IMR-90 (cell line): ENCODE measurements at regions not wholly inside any gene's neighbourhood (a gene's known extent, or its start where the extent isn't known, plus 50 kb on each side); places are given as distances from the start of the nearest gene placed in this dataset.

Experiments used
- ATAC-seq: fragments of 200-7000 bp; cut with Tn5 transposase; 2 replicates; pipeline ENCODE4 v1.9.1; 2020; ENCODE audit warnings: low read depth, mild to moderate bottlenecking, moderate library complexity
- BruUV-seq: library from RNA; stranded (reverse); fragments of 400-500 nt; replicated peaks from 2 replicates; lab custom pipeline; 2021; lab: Mats Ljungman, UMichigan
- CTCF ChIA-PET: fragments of 300-600 bp; formaldehyde crosslinking; extraction: SDS; loops from one replicate; lab custom pipeline; 2021; ENCODE audit warnings: antibody characterized with exemption; lab: Yijun Ruan, JAX
- POLR2A ChIA-PET: fragments of 300-600 bp; sonication (Branson Sonifier 250); formaldehyde crosslinking; loops from one replicate; lab custom pipeline; 2022; ENCODE audit warnings: antibody characterized with exemption; ENCODE audit not compliant: unreplicated experiment; lab: Charles Lee
- DNase-seq: peaks from one replicate; pipeline ENCODE4 v3.0.0; 2013
- H2AFZ ChIP-seq: replicated peaks from 2 replicates; pipeline ENCODE3; 2013; ENCODE audit warnings: low read length, mild to moderate bottlenecking; ENCODE audit not compliant: poor library complexity
- H2AK5ac ChIP-seq: 2 replicates; pipeline ENCODE4 v1.6.1; 2013; ENCODE audit warnings: low read depth, low read length, inconsistent platforms
- H2AK9ac ChIP-seq: replicated peaks from 2 replicates; pipeline ENCODE3; 2013; ENCODE audit warnings: mild to moderate bottlenecking, low read depth, low read length, moderate library complexity; ENCODE audit not compliant: poor library complexity
- H2BK120ac ChIP-seq: 2 replicates; pipeline ENCODE4 v1.6.1; 2013; ENCODE audit warnings: low read depth, low read length, inconsistent platforms
- H2BK15ac ChIP-seq: 3 replicates; pipeline ENCODE4 v1.6.1; 2013; ENCODE audit warnings: low read depth, low read length, inconsistent platforms
- H2BK20ac ChIP-seq: 2 replicates; pipeline ENCODE4 v1.6.1; 2013; ENCODE audit warnings: low read depth, mild to moderate bottlenecking, inconsistent platforms, low read length, moderate library complexity
- H2BK5ac ChIP-seq: 2 replicates; pipeline ENCODE4 v1.6.1; 2013; ENCODE audit warnings: mild to moderate bottlenecking, low read depth, low read length, inconsistent platforms; ENCODE audit not compliant: poor library complexity, severe bottlenecking
- H3K14ac ChIP-seq: replicated peaks from 2 replicates; pipeline ENCODE4 v1.6.1; 2013; ENCODE audit warnings: low read depth, low read length, inconsistent platforms
- H3K18ac ChIP-seq: 2 replicates; pipeline ENCODE4 v1.6.1; 2013; ENCODE audit warnings: low read depth, low read length, control low read depth
- H3K23ac ChIP-seq: 2 replicates; pipeline ENCODE4 v1.6.1; 2013; ENCODE audit warnings: low read depth, low read length, inconsistent platforms
- H3K27ac ChIP-seq: 2 replicates; pipeline ENCODE4 v1.5.1; 2013; ENCODE audit warnings: mild to moderate bottlenecking, control low read depth, low read length; ENCODE audit not compliant: insufficient read depth
- H3K27me3 ChIP-seq: 2 replicates; pipeline ENCODE4 v1.6.1; 2013; ENCODE audit warnings: low read length; ENCODE audit not compliant: control insufficient read depth, insufficient read depth
- H3K36me3 ChIP-seq: 2 replicates; pipeline ENCODE4 v1.6.1; 2013; ENCODE audit warnings: low read length, mixed read lengths; ENCODE audit not compliant: control insufficient read depth, insufficient read depth
- H3K4ac ChIP-seq: 2 replicates; pipeline ENCODE4 v1.6.1; 2013; ENCODE audit warnings: low read depth, low read length, inconsistent platforms
- H3K4me1 ChIP-seq: 2 replicates; pipeline ENCODE4 v1.6.1; 2013; ENCODE audit warnings: low read length, mixed read lengths; ENCODE audit not compliant: control insufficient read depth, insufficient read depth
- H3K4me2 ChIP-seq: 2 replicates; pipeline ENCODE4 v1.6.1; 2013; ENCODE audit warnings: low read depth, mild to moderate bottlenecking, control low read depth, low read length, moderate library complexity
- H3K4me3 ChIP-seq: 2 replicates; pipeline ENCODE4 v1.5.1; 2013; ENCODE audit warnings: low read depth, mild to moderate bottlenecking, control low read depth, low read length, moderate library complexity; ENCODE audit not compliant: insufficient read depth
- H3K56ac ChIP-seq: 2 replicates; pipeline ENCODE4 v1.6.1; 2013; ENCODE audit warnings: low read length, inconsistent platforms; ENCODE audit not compliant: insufficient read depth; ENCODE audit errors: extremely low read depth
- H3K79me1 ChIP-seq, 2 experiments: 2 replicates each; pipeline ENCODE4 v1.6.1; 2013; ENCODE audit warnings: low read length in 2 of 2, inconsistent platforms in 1 of 2, low read depth in 1 of 2
- H3K9ac ChIP-seq: 2 replicates; pipeline ENCODE4 v1.6.1; 2013; ENCODE audit warnings: low read depth, low read length, control low read depth
- H3K9me1 ChIP-seq: 2 replicates; pipeline ENCODE4 v1.6.1; 2013; ENCODE audit warnings: low read length, inconsistent platforms; ENCODE audit not compliant: insufficient read depth
- H3K9me3 ChIP-seq: 2 replicates; pipeline ENCODE4 v1.6.1; 2013; ENCODE audit warnings: low read length; ENCODE audit not compliant: control insufficient read depth, insufficient read depth
- H4K20me1 ChIP-seq: 2 replicates; pipeline ENCODE4 v1.6.1; 2013; ENCODE audit warnings: low read length, inconsistent platforms; ENCODE audit not compliant: insufficient read depth
- H4K5ac ChIP-seq: 2 replicates; pipeline ENCODE4 v1.6.1; 2013; ENCODE audit warnings: mild to moderate bottlenecking, low read depth, low read length, control low read depth
- H4K8ac ChIP-seq, 2 experiments: 2 replicates each; pipeline ENCODE4 v1.6.1; 2013; ENCODE audit warnings: low read depth in 2 of 2, low read length in 2 of 2, control low read depth in 1 of 2, inconsistent platforms in 1 of 2
- H4K91ac ChIP-seq: 2 replicates; pipeline ENCODE4 v1.6.1; 2013; ENCODE audit warnings: low read depth, low read length, inconsistent platforms; ENCODE audit not compliant: insufficient read depth
- BHLHE40 ChIP-seq: fragments of 150-350 bp; IDR thresholded peaks from 2 replicates; pipeline ENCODE4 v1.6.1; 2016; ENCODE audit warnings: mild to moderate bottlenecking, low read depth, low read length
- CEBPB ChIP-seq: IDR thresholded peaks from 2 replicates; pipeline ENCODE4 v1.6.1; 2012; ENCODE audit warnings: low read depth, low read length, improper control_type of control experiment
- CHD1 ChIP-seq: IDR thresholded peaks from 2 replicates; pipeline ENCODE4 v1.6.1; 2012; ENCODE audit warnings: low read depth, low read length, improper control_type of control experiment
- FOS ChIP-seq: fragments of 150-350 bp; IDR thresholded peaks from 2 replicates; pipeline ENCODE4 v1.6.1; 2016; ENCODE audit warnings: low read depth, low read length
- MAFK ChIP-seq: IDR thresholded peaks from 2 replicates; pipeline ENCODE4 v1.6.1; 2012; ENCODE audit warnings: low read depth, low read length, improper control_type of control experiment
- MAZ ChIP-seq: IDR thresholded peaks from 2 replicates; pipeline ENCODE4 v1.6.1; 2012; ENCODE audit warnings: low read depth, mild to moderate bottlenecking, low read length, improper control_type of control experiment, moderate library complexity, borderline replicate concordance
- MXI1 ChIP-seq: IDR thresholded peaks from 2 replicates; pipeline ENCODE4 v1.6.1; 2012; ENCODE audit warnings: low read depth, mild to moderate bottlenecking, low read length, moderate library complexity, borderline replicate concordance
- NFE2L2 ChIP-seq: fragments of 150-350 bp; IDR thresholded peaks from 2 replicates; pipeline ENCODE4 v1.6.1; 2016; ENCODE audit warnings: low read depth, mild to moderate bottlenecking, low read length
- POLR2A ChIP-seq: IDR thresholded peaks from 2 replicates; pipeline ENCODE4 v1.6.1; 2012; ENCODE audit warnings: mild to moderate bottlenecking, low read depth, low read length
- RAD21 ChIP-seq: IDR thresholded peaks from 2 replicates; pipeline ENCODE4 v1.6.1; 2012; ENCODE audit warnings: low read length, improper control_type of control experiment
- RCOR1 ChIP-seq: IDR thresholded peaks from 2 replicates; pipeline ENCODE4 v1.6.1; 2012; ENCODE audit warnings: mild to moderate bottlenecking, low read length, improper control_type of control experiment; ENCODE audit not compliant: insufficient replicate concordance
- RFX5 ChIP-seq: IDR thresholded peaks from 2 replicates; pipeline ENCODE4 v1.8.0; 2012; ENCODE audit warnings: low read depth, mild to moderate bottlenecking, low read length, moderate library complexity
- SMC3 ChIP-seq: fragments of 150-350 bp; IDR thresholded peaks from 2 replicates; pipeline ENCODE4 v1.6.1; 2016; ENCODE audit warnings: low read depth, mild to moderate bottlenecking, antibody characterized with exemption, low read length, moderate library complexity
- USF2 ChIP-seq: fragments of 150-350 bp; IDR thresholded peaks from 2 replicates; pipeline ENCODE4 v1.6.1; 2017; ENCODE audit warnings: mild to moderate bottlenecking, antibody characterized with exemption, low read length, low read depth
- WGBS, 2 experiments: methylation state at CpG; one replicate each; pipeline versions ENCODE4 v1.1.5 to v1.1.7; 2013; ENCODE audit warnings: missing lambda C conversion rate in 2 of 2; ENCODE audit not compliant: insufficient read length in 1 of 2; ENCODE audit errors: extremely low coverage in 2 of 2; 5-methylcytosine and 5-hydroxymethylcytosine counted together
- dilution Hi-C: fragments of 300-500 bp; cut with HindIII; formaldehyde crosslinking; loops from one replicate; pipeline ENCODE4 v1.14.3; 2018; ENCODE audit warnings: low sequenced_read_pairs; ENCODE audit not compliant: unreplicated experiment
- in situ Hi-C: fragments of 300-500 bp; cut with MboI; formaldehyde crosslinking; loops from 3 replicates; pipeline ENCODE4 v1.14.3; 2019; ENCODE audit warnings: low sequenced_read_pairs, inconsistent platforms, mixed read lengths
- intact Hi-C: fragments of 100-400 bp; cut with micrococcal nuclease; formaldehyde crosslinking; loops from 2 replicates; pipeline ENCODE4 v1.10.0; 2022
- TF ChIP-seq, protein P1 (sequence below): fragments of 150-350 bp; IDR thresholded peaks from 2 replicates; pipeline ENCODE4 v1.6.1; 2016; ENCODE audit warnings: low read depth, mild to moderate bottlenecking, low read length, moderate library complexity, borderline replicate concordance
- TF ChIP-seq, protein P2 (sequence below): conservative IDR thresholded peaks from 2 replicates; pipeline ENCODE4 v1.5.1; 2012; ENCODE audit warnings: mild to moderate bottlenecking, low read depth, low read length, improper control_type of control experiment

DNA sequence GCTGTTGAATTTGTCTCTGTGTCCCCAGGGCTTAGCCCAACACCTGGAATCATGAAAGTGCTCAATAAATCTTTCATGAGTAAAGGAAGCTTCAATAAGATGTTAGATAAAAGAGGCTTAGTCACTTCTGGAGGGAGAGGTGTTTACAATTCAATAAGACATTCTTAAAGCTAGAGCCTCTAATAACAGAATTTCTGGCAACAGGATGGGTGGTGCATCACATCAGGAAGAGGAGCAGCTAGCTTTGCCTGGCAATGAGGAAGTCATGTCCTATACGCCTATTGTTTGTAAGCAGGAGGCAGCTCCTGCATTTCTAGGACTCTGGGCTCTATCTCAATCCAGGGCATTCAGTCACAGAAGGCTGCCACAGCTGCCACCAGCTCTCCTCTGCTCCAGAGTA is 638.5 kb downstream of the EPM2A start:
- H2AK5ac ChIP-seq = no peak overlapping the region
- no peaks in the 10 kb centered on the region for H3K79me1 ChIP-seq
- no peak overlapping the region for H3K14ac ChIP-seq
- H3K4ac ChIP-seq = no peak overlapping the region
- no peak overlapping the region for H2AK9ac ChIP-seq
- TF ChIP-seq, protein P1, sequence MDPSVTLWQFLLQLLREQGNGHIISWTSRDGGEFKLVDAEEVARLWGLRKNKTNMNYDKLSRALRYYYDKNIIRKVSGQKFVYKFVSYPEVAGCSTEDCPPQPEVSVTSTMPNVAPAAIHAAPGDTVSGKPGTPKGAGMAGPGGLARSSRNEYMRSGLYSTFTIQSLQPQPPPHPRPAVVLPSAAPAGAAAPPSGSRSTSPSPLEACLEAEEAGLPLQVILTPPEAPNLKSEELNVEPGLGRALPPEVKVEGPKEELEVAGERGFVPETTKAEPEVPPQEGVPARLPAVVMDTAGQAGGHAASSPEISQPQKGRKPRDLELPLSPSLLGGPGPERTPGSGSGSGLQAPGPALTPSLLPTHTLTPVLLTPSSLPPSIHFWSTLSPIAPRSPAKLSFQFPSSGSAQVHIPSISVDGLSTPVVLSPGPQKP = no peak
- TF ChIP-seq POLR2A = no peak
- TF ChIP-seq RCOR1 = no peak
- TF ChIP-seq MAZ = no peak
- no peak for TF ChIP-seq CEBPB
- no peak for TF ChIP-seq SMC3
- TF ChIP-seq MAFK = no peak
- TF ChIP-seq BHLHE40 = no peak
- no peak for TF ChIP-seq MXI1
- TF ChIP-seq CHD1 = no peak
- TF ChIP-seq USF2 = no peak
- TF ChIP-seq RFX5 = no peak
- TF ChIP-seq, protein P2, sequence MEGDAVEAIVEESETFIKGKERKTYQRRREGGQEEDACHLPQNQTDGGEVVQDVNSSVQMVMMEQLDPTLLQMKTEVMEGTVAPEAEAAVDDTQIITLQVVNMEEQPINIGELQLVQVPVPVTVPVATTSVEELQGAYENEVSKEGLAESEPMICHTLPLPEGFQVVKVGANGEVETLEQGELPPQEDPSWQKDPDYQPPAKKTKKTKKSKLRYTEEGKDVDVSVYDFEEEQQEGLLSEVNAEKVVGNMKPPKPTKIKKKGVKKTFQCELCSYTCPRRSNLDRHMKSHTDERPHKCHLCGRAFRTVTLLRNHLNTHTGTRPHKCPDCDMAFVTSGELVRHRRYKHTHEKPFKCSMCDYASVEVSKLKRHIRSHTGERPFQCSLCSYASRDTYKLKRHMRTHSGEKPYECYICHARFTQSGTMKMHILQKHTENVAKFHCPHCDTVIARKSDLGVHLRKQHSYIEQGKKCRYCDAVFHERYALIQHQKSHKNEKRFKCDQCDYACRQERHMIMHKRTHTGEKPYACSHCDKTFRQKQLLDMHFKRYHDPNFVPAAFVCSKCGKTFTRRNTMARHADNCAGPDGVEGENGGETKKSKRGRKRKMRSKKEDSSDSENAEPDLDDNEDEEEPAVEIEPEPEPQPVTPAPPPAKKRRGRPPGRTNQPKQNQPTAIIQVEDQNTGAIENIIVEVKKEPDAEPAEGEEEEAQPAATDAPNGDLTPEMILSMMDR = no peak
- TF ChIP-seq NFE2L2 = no peak
- TF ChIP-seq RAD21 = no peak
- no peak for TF ChIP-seq FOS
- no peak overlapping the region for H4K8ac ChIP-seq
- in situ Hi-C loops = no loop called here
- no TSS peak for BruUV-seq
- no peaks in the 10 kb centered on the region for H4K20me1 ChIP-seq
- H4K5ac ChIP-seq = no peak overlapping the region
- WGBS, 2 experiments = 60% methylated on average over 1 of the region's 1 CpG; no CpG with 5 or more reads in 1 of the 2 experiments
- H3K27ac ChIP-seq = no peak overlapping the region
- ChIA-PET CTCF (no interaction called here), POLR2A (no interaction called here)
- H2BK120ac ChIP-seq = no peak overlapping the region
- H3K9me1 ChIP-seq = no peaks in the 10 kb centered on the region
- H2BK5ac ChIP-seq = no peak overlapping the region
- intact Hi-C loops = no loop called here
- no peak overlapping the region for H3K9ac ChIP-seq
- ATAC-seq = no peak
- no peak for DNase-seq
- H2AFZ ChIP-seq = no peak overlapping the region
- dilution Hi-C loops = no loop called here
- no peak overlapping the region for H3K56ac ChIP-seq
- no peaks in the 10 kb centered on the region for H3K27me3 ChIP-seq
- no peak overlapping the region for H4K91ac ChIP-seq
- no peak overlapping the region for H2BK15ac ChIP-seq
- H3K23ac ChIP-seq = no peak overlapping the region
- H2BK20ac ChIP-seq = no peak overlapping the region
- H3K36me3 ChIP-seq = no peaks in the 10 kb centered on the region
- peaks cover 11% of the 10 kb centered on the region; the same call in 1 of the 2 replicates for H3K9me3 ChIP-seq
- H3K4me2 ChIP-seq = no peak overlapping the region
- no peak overlapping the region for H3K18ac ChIP-seq
- no peaks in the 10 kb centered on the region for H3K4me1 ChIP-seq
- H3K4me3 ChIP-seq = no peak overlapping the region
